Fibroblast of lung (primary cell): ENCODE measurements at regions not wholly inside any gene's neighbourhood (a gene's known extent, or its start where the extent isn't known, plus 50 kb on each side); places are given as distances from the start of the nearest gene placed in this dataset.

Experiments used
- DNase-seq, 2 donors: peaks; one replicate each; pipeline versions ENCODE4 v3.0.0 to v3.0.0-alpha.2; 2010; ENCODE audit warnings: low read depth in 2 of 2
- H2AFZ ChIP-seq: 2 replicates; pipeline ENCODE4 v1.5.1; 2012; ENCODE audit warnings: low read length, control low read depth, inconsistent platforms
- H3K27ac ChIP-seq: 2 replicates; pipeline ENCODE4 v1.5.1; 2011; ENCODE audit warnings: low read length, control low read depth; ENCODE audit not compliant: insufficient read depth
- H3K27me3 ChIP-seq: 2 replicates; pipeline ENCODE4 v1.5.1; 2011; ENCODE audit warnings: mild to moderate bottlenecking, low read length; ENCODE audit not compliant: control insufficient read depth, insufficient read depth
- H3K36me3 ChIP-seq: 2 replicates; pipeline ENCODE4 v1.5.1; 2011; ENCODE audit warnings: low read length; ENCODE audit not compliant: control insufficient read depth, insufficient read depth
- H3K4me1 ChIP-seq: 2 replicates; pipeline ENCODE4 v1.5.1; 2011; ENCODE audit warnings: low read length; ENCODE audit not compliant: control insufficient read depth, insufficient read depth; ENCODE audit errors: extremely low read depth
- H3K4me2 ChIP-seq: 2 replicates; pipeline ENCODE4 v1.5.1; 2011; ENCODE audit warnings: low read length, control low read depth; ENCODE audit not compliant: insufficient read depth; ENCODE audit errors: extremely low read depth
- H3K4me3 ChIP-seq, 4 experiments: fragments of 200-600 bp in 1 of 4; sonication (generic) in 1 of 4; replicated peaks in 1 of 4; 2 replicates each; pipeline ENCODE4 v1.5.1; 2011 to 2016; ENCODE audit warnings: low read length in 4 of 4, low read depth in 3 of 4, mild to moderate bottlenecking in 3 of 4, control low read depth in 2 of 4, inconsistent platforms in 1 of 4, mixed read lengths in 1 of 4; ENCODE audit not compliant: insufficient read depth in 1 of 4; ENCODE audit errors: control extremely low read depth in 1 of 4
- H3K79me2 ChIP-seq: 2 replicates; pipeline ENCODE4 v1.5.1; 2012; ENCODE audit warnings: mild to moderate bottlenecking, low read length, inconsistent platforms; ENCODE audit not compliant: control insufficient read depth, insufficient read depth
- H3K9ac ChIP-seq: 2 replicates; pipeline ENCODE4 v1.5.1; 2011; ENCODE audit warnings: mild to moderate bottlenecking, low read length, control low read depth; ENCODE audit not compliant: insufficient read depth
- H3K9me3 ChIP-seq: 2 replicates; pipeline ENCODE4 v1.5.1; 2012; ENCODE audit warnings: low read depth, low read length; ENCODE audit not compliant: control insufficient read depth, insufficient read depth
- H4K20me1 ChIP-seq: 2 replicates; pipeline ENCODE4 v1.5.1; 2011; ENCODE audit warnings: low read length; ENCODE audit not compliant: control insufficient read depth, insufficient read depth; ENCODE audit errors: extremely low read depth
- EZH2 ChIP-seq: IDR thresholded peaks from 2 replicates; pipeline ENCODE4 v1.5.1; 2012; ENCODE audit warnings: low read length, control low read depth, mild to moderate bottlenecking; ENCODE audit errors: missing control alignments
- TF ChIP-seq, protein P1 (sequence below), 2 donors: IDR thresholded peaks in 1 of 2; conservative IDR thresholded peaks in 1 of 2; 1 replicate in 1 of 2; 2 replicates in 1 of 2; pipeline ENCODE4 v1.5.1; 2011 to 2012; ENCODE audit warnings: low read length in 2 of 2, control low read depth in 1 of 2, inconsistent platforms in 1 of 2, low read depth in 1 of 2, mild to moderate bottlenecking in 1 of 2

DNA sequence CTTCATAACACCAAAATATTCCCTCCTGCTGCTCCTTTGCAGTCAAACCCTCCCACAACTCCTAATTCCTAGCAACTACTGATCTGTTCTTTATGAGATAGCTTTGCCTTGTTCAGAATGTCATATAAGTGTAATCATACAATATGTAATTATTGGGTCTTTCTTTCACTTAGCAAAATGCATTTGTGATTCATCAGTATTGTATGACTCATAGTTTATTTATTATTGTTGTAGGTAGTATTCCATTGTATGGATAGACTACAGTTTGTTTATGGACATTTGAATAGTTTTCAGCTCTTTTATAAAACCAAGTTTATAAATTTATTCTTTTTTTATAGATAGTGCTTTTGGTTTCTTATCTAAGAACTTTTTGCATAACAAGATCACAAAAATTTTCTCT is 468.2 kb upstream of the KIF2A start:
- H3K4me3 ChIP-seq: no peak overlapping the region
- no peak overlapping the region for H3K27ac ChIP-seq
- H3K79me2 ChIP-seq: no peaks in the 10 kb centered on the region
- no peak overlapping the region for H3K4me2 ChIP-seq
- H3K27me3 ChIP-seq: no peaks in the 10 kb centered on the region
- no peaks in the 10 kb centered on the region for H3K9me3 ChIP-seq
- no peak for TF ChIP-seq EZH2
- TF ChIP-seq, protein P1, sequence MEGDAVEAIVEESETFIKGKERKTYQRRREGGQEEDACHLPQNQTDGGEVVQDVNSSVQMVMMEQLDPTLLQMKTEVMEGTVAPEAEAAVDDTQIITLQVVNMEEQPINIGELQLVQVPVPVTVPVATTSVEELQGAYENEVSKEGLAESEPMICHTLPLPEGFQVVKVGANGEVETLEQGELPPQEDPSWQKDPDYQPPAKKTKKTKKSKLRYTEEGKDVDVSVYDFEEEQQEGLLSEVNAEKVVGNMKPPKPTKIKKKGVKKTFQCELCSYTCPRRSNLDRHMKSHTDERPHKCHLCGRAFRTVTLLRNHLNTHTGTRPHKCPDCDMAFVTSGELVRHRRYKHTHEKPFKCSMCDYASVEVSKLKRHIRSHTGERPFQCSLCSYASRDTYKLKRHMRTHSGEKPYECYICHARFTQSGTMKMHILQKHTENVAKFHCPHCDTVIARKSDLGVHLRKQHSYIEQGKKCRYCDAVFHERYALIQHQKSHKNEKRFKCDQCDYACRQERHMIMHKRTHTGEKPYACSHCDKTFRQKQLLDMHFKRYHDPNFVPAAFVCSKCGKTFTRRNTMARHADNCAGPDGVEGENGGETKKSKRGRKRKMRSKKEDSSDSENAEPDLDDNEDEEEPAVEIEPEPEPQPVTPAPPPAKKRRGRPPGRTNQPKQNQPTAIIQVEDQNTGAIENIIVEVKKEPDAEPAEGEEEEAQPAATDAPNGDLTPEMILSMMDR (conservative IDR thresholded peaks at IDR 0.05 in 1 of 2, IDR thresholded peaks at IDR 0.05 in 1 of 2; ENCODE audit: low read depth in 1 of 2, low read length in 2 of 2): no peak
- no peaks in the 10 kb centered on the region for H4K20me1 ChIP-seq
- H3K36me3 ChIP-seq: no peaks in the 10 kb centered on the region
- DNase-seq: no peak
- H3K4me1 ChIP-seq: no peaks in the 10 kb centered on the region
- no peak overlapping the region for H2AFZ ChIP-seq
- no peak overlapping the region for H3K9ac ChIP-seq

DNA sequence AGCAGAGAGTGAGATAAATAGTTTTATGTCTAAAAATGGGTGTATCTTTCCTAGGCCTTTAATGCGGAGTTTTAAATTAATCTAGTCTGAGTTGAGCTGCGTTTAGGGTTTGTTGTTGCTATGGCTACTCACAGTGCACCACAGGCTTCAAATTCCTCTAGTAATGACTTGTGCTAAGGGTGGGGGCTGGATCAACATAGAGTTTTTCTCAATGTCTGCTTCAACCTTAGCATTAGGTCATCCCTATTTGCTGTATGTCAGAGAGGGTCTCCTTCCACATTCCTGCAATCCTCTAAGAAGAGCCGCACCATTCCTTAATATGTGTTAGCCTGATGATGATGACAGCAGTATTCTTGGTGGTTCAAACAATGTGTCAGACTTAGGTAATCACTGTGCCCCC is 465.6 kb upstream of the KIF2A start:
- H3K4me3 ChIP-seq: no peak overlapping the region
- H3K4me2 ChIP-seq: no peak overlapping the region
- DNase-seq: peak in 1 of 2 donors; percentile 61
- H2AFZ ChIP-seq: no peak overlapping the region
- no peak overlapping the region for H3K9ac ChIP-seq
- H4K20me1 ChIP-seq: no peaks in the 10 kb centered on the region
- no peaks in the 10 kb centered on the region for H3K9me3 ChIP-seq
- TF ChIP-seq, protein P1 (conservative IDR thresholded peaks at IDR 0.05 in 1 of 2, IDR thresholded peaks at IDR 0.05 in 1 of 2; ENCODE audit: low read depth in 1 of 2, low read length in 2 of 2): no peak
- TF ChIP-seq EZH2: no peak
- H3K36me3 ChIP-seq: no peaks in the 10 kb centered on the region
- H3K27me3 ChIP-seq: no peaks in the 10 kb centered on the region
- H3K27ac ChIP-seq: no peak overlapping the region
- H3K79me2 ChIP-seq: no peaks in the 10 kb centered on the region
- no peaks in the 10 kb centered on the region for H3K4me1 ChIP-seq

DNA sequence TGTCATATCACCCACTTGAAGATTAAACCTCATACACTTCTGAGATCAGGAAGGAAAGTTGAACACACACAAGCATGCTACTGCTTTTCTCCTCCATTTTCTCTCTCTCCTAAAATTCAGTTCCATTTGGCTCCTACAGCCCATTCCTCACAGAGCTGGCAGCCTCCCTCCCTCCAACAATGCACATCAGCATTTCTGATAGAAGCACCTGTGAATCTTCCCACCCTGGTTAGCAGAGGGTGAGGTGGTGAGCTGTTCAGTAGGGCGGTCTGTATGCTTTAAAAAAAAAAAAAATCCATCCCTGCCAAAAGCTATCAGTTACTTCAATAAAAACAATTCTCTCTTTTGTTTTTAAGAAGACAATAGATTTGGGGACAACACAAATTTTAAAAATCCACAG is 463.2 kb upstream of the KIF2A start:
- no peak overlapping the region for H2AFZ ChIP-seq
- no peaks in the 10 kb centered on the region for H3K36me3 ChIP-seq
- no peak overlapping the region for H3K9ac ChIP-seq
- H4K20me1 ChIP-seq: no peaks in the 10 kb centered on the region
- no peaks in the 10 kb centered on the region for H3K4me1 ChIP-seq
- no peak for TF ChIP-seq EZH2
- TF ChIP-seq, protein P1 (conservative IDR thresholded peaks at IDR 0.05 in 1 of 2, IDR thresholded peaks at IDR 0.05 in 1 of 2; ENCODE audit: low read depth in 1 of 2, low read length in 2 of 2): no peak
- DNase-seq: no peak
- no peak overlapping the region for H3K4me2 ChIP-seq
- no peak overlapping the region for H3K4me3 ChIP-seq
- no peaks in the 10 kb centered on the region for H3K9me3 ChIP-seq
- no peak overlapping the region for H3K27ac ChIP-seq
- no peaks in the 10 kb centered on the region for H3K79me2 ChIP-seq
- no peaks in the 10 kb centered on the region for H3K27me3 ChIP-seq
